Skin epidermis (tissue), 12 donors: ENCODE measurements at regions not wholly inside any gene's neighbourhood (a gene's known extent, or its start where the extent isn't known, plus 50 kb on each side); places are given as distances from the start of the nearest gene placed in this dataset.

Experiments
- H3K27ac ChIP-seq, 21 experiments: fragments of 200-600 bp; sonication (generic) in 11 of 21; one replicate each; pipeline ENCODE4 v1.5.0; 2020; ENCODE audit warnings: mild to moderate bottlenecking in 3 of 21, inconsistent platforms in 2 of 21, moderate library complexity in 2 of 21
- H3K4me3 ChIP-seq, 7 experiments: fragments of 200-600 bp; sonication (generic) in 2 of 7; one replicate each; pipeline ENCODE4 v1.5.0; 2020; ENCODE audit warnings: inconsistent platforms in 2 of 7, mild to moderate bottlenecking in 2 of 7, moderate library complexity in 1 of 7

- Histone ChIP-seq H3K27ac (no peak overlapping the region), H3K4me3 (no peak overlapping the region)
Measured at GRCh38 chr12:89258240-89258969, 93.9 kb downstream of the DUSP6 start.

DNA sequence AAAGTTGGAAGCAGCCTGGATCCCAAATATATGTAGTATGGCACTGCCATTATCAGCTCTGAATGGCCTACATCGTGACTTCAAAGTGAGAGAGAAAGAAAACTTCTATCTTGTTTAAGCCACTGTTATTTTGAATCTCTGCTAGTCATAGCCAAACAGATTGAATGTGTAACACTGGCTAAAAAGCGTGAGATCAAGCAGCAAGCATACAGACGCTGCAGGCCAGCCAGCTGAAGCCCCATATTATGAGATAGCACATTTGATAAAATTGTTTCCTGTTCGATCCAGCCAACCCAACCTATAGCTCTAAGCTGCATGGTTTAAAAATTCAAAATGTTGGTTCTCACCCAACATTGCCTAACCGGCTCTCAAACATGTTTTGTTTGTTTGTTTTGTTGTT is 95.0 kb downstream of the DUSP6 start:
- H3K4me3 ChIP-seq, result no peak overlapping the region
- no peak overlapping the region for H3K27ac ChIP-seq

DNA sequence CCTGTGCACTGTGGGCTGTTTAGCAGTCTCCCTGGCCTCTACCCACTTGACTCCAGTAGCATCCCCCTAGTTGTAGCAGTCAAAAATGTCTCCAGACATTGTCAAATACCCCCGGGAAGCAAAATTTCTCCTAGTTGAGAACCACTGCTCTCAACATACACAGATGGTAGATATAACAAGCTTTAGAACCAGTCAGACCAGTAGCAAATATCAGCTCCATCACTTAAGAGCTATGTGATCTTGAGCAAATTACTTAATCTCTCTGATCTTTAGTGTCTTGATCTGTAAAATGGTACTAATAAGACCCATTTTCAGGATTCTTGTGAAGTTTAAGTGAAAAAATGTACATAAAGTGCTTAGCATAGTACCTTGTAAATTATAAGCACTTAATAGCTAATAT is 96.2 kb downstream of the DUSP6 start:
- Histone ChIP-seq H3K4me3 (no peak overlapping the region), H3K27ac (no peak overlapping the region)

- Histone ChIP-seq H3K4me3 (no peak overlapping the region), H3K27ac (no peak overlapping the region)
Measured at GRCh38 chr12:89253488-89253887, 98.8 kb downstream of the DUSP6 start.

- H3K4me3 ChIP-seq, result no peak overlapping the region
- peak overlapping the region in 3 of 21 experiments; percentile 5 to 52 (median 11) for H3K27ac ChIP-seq
Measured at GRCh38 chr12:89252284-89252683, 100.0 kb downstream of the DUSP6 start.

GRCh38 chr12:89251342-89252271 is 100.7 kb downstream of the DUSP6 start:
- H3K4me3 ChIP-seq, result no peak overlapping the region
- H3K27ac ChIP-seq, result peak overlapping the region in 5 of 21 experiments; percentile 25 to 62 (median 45)

GRCh38 chr12:89250636-89251035 is 101.7 kb downstream of the DUSP6 start:
- Histone ChIP-seq H3K4me3 (no peak overlapping the region), H3K27ac (no peak overlapping the region)

DNA sequence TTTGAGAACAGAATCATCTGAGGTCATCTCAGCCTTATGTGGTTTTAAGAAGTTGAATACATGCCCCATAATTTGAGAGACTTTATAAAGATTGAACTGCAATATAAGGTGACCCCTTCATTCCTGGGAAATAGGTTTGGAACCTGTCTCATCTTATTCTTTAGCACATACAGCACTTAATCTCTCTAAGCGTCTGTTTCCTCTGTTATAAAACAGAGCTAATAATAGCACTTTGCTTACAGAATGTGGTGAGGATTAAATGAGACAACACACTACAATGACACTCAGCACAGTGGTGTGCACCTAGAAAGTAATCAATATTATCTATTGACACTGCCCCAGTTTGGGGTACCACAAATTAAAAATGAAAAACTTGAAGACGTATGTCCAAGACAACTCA is 102.1 kb downstream of the DUSP6 start:
- Histone ChIP-seq H3K27ac (no peak overlapping the region), H3K4me3 (no peak overlapping the region)

GRCh38 chr12:89247967-89248366 is 104.3 kb downstream of the DUSP6 start:
- Histone ChIP-seq H3K4me3 (no peak overlapping the region), H3K27ac (no peak overlapping the region)

DNA sequence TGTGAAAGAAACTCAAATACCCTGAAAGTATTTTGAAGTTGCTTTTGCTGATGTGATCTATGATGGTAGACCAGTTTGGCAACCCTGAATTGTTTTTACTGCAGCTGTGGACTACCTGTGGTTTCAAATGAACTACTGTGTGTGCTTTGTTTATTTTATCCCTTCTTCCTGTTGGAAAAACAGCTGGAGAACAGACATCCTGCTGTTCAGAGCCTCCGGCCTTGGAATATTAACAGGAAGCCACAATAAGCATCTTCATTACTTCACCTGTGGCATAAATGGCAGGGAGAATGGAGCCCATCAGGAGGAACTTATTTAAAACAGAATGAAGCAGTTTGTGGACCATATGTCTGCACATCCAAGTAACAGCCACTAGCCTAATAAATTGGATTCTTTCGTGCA is 104.8 kb downstream of the DUSP6 start:
- Histone ChIP-seq H3K27ac (no peak overlapping the region), H3K4me3 (no peak overlapping the region)

DNA sequence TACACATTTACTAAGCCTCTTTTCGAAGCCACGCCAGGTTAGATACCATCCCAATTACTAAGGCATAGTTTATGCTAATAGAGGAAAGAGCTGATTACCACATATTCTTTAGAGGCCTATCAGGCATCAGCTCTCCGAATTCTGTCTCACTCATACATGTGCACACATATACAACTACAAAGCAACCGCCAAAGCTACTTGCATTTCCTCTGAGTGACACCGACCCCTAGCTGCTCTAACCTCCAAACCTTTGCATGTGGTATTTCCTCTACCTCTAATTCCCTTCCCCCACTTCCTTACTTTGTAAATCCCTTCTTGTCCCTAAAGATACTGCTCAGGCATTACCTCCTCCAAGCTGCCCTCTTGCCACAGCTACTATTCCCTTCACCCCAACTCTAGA is 107.2 kb downstream of the DUSP6 start:
- Histone ChIP-seq H3K4me3 (no peak overlapping the region), H3K27ac (peak overlapping the region in 8 of 21 experiments; percentile 2 to 49 (median 6))

- no peak overlapping the region for H3K4me3 ChIP-seq
- peak overlapping the region in 8 of 21 experiments; percentile 2 to 54 (median 14) for H3K27ac ChIP-seq
Measured at GRCh38 chr12:89244536-89244935, 107.8 kb downstream of the DUSP6 start.

GRCh38 chr12:89243771-89244170 is 108.5 kb downstream of the DUSP6 start:
- Histone ChIP-seq H3K27ac (peak overlapping the region in 4 of 21 experiments; percentile 6 to 54 (median 48)), H3K4me3 (no peak overlapping the region)

GRCh38 chr12:89239534-89239933 is 112.8 kb downstream of the DUSP6 start:
- H3K27ac ChIP-seq, result peak overlapping the region in 1 of 21 experiments; percentile 7
- no peak overlapping the region for H3K4me3 ChIP-seq

DNA sequence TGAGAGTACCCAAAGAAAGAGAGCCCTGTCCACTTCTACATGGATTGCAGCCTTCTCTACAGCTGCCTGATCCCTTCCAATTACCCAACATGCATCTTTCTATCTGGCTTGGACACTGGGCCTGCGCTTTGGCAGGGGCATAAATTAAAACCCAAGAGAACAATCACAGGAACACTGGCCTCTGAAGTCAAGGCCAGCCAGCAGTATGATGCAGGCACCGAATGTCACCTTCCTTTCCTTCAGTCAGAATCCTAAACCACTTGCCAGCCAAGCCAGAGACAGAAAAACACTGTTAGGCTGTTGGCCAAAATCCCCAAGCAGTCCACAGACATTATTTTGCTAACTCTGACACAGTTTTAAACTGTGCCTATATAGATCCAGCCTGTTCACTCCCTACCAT is 113.7 kb downstream of the DUSP6 start:
- H3K27ac ChIP-seq, result peak overlapping the region in 4 of 21 experiments; percentile 3 to 32 (median 28)
- H3K4me3 ChIP-seq, result no peak overlapping the region

DNA sequence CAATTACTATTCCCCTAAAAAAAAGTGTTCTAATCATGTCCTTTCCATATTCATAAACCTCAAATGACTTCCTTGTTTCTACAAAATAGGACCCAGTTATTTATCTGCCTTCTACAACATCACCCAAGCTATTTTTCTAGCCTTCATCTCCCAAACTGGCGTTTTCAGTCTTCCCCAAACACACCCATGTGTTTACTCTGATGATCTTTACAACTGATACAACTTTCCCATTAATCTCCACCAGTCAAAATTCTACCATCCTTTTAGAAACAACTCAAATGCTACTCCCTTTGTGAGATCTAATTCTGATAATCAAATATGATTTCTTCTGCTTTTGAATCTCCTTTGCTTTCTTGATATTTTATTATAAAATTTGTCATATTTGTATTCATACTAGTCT is 114.5 kb downstream of the DUSP6 start:
- Histone ChIP-seq H3K4me3 (no peak overlapping the region), H3K27ac (no peak overlapping the region)

GRCh38 chr12:89236748-89237383 is 115.4 kb downstream of the DUSP6 start:
- no peak overlapping the region for H3K4me3 ChIP-seq
- H3K27ac ChIP-seq, result peak overlapping the region in 2 of 21 experiments; percentile 17 to 26

- H3K4me3 ChIP-seq, result no peak overlapping the region
- H3K27ac ChIP-seq, result peak overlapping the region in 2 of 21 experiments; percentile 8 to 26
Measured at GRCh38 chr12:89236237-89236636, 116.1 kb downstream of the DUSP6 start.

DNA sequence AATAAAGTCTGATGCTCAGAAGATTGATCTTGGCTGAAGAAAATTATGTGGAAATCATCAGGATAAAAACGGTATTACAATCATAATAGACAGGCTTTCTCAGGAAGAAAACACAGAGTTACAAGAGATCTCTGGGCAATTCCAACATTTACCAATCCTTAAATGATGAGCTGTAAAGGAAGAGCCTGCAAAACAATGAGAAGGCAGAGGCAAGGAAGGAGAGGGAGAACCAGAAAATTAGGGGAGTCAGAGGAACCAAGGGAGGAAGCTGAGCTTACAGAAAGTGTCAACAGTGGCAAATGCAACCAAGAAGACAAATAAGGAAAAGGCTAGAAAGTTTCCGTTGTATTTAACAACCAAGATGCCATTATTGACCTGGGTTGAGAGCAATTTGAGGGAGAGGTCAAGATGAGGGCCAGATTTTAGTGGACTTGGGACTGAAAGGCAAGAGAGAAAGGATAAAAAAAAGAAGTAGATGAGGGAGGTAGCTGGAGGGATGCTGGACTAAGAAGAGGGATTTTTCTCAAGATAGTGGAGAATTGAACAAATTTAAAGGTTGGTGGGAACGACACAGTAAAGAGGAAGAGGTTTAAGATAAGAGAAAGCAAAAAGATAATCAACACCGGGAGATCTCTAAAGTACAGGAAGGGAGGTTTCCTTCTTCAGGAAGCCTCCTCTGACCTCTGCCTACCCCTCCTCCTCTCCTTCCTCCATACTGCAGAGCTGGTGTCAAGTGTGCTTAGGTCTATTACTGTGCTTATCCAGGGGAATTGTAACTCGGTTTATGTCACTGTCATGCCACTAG is 116.9 kb downstream of the DUSP6 start:
- no peak overlapping the region for H3K4me3 ChIP-seq

More for the DNA sequence above, 116.9 kb downstream of the DUSP6 start:
- H3K27ac ChIP-seq, result peak overlapping the region in 5 of 21 experiments; percentile 7 to 51 (median 38)
